ENCODE measurements at regions not wholly inside any gene's neighbourhood (a gene's known extent, or its start where the extent isn't known, plus 50 kb on each side); places are given as distances from the start of the nearest gene placed in this dataset.

GRCh38 chr7:156547884-156548561 is 92.6 kb upstream of the RNF32 start:
- Histone ChIP-seq H3K36me3 (no peaks in the 10 kb centered on the region), H3K9me3 (peaks cover 0 to 11% (median 7%) of the 10 kb centered on the region in 3 donors), H3K4me3 (no peak overlapping the region), H3K4me1 (no peaks in the 10 kb centered on the region), H3K27ac (no peak overlapping the region), H3K27me3 (no peaks in the 10 kb centered on the region)
- no peak for DNase-seq
- TF ChIP-seq, protein P1, sequence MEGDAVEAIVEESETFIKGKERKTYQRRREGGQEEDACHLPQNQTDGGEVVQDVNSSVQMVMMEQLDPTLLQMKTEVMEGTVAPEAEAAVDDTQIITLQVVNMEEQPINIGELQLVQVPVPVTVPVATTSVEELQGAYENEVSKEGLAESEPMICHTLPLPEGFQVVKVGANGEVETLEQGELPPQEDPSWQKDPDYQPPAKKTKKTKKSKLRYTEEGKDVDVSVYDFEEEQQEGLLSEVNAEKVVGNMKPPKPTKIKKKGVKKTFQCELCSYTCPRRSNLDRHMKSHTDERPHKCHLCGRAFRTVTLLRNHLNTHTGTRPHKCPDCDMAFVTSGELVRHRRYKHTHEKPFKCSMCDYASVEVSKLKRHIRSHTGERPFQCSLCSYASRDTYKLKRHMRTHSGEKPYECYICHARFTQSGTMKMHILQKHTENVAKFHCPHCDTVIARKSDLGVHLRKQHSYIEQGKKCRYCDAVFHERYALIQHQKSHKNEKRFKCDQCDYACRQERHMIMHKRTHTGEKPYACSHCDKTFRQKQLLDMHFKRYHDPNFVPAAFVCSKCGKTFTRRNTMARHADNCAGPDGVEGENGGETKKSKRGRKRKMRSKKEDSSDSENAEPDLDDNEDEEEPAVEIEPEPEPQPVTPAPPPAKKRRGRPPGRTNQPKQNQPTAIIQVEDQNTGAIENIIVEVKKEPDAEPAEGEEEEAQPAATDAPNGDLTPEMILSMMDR (IDR thresholded peaks at IDR 0.05): no peak
- intact Hi-C loops (cut with DNase I; ENCODE audit: low total_unique reads): no loop called here

- DNase-seq: no peak
- peaks cover 0 to 11% (median 7%) of the 10 kb centered on the region in 3 donors for H3K9me3 ChIP-seq
- H3K27ac ChIP-seq: no peak overlapping the region
- intact Hi-C loops (cut with DNase I; ENCODE audit: low total_unique reads): no loop called here
- H3K4me1 ChIP-seq: no peaks in the 10 kb centered on the region
- H3K4me3 ChIP-seq: no peak overlapping the region
- H3K36me3 ChIP-seq: no peaks in the 10 kb centered on the region
- TF ChIP-seq, protein P1 (IDR thresholded peaks at IDR 0.05): no peak
- no peaks in the 10 kb centered on the region for H3K27me3 ChIP-seq
These were observed 94.6 kb upstream of the RNF32 start for GRCh38 chr7:156545979-156546378.

GRCh38 chr7:156544919-156545715 is 95.5 kb upstream of the RNF32 start:
- no peak overlapping the region for H3K27ac ChIP-seq
- H3K36me3 ChIP-seq: no peaks in the 10 kb centered on the region
- no peak overlapping the region for H3K4me3 ChIP-seq
- intact Hi-C loops (cut with DNase I; ENCODE audit: low total_unique reads): no loop called here
- H3K4me1 ChIP-seq: no peaks in the 10 kb centered on the region
- H3K27me3 ChIP-seq: no peaks in the 10 kb centered on the region
- TF ChIP-seq, protein P1 (IDR thresholded peaks at IDR 0.05): no peak
- DNase-seq: no peak
- peaks cover 0 to 11% (median 7%) of the 10 kb centered on the region in 3 donors for H3K9me3 ChIP-seq

- Histone ChIP-seq H3K27me3 (no peaks in the 10 kb centered on the region), H3K4me3 (no peak overlapping the region), H3K36me3 (no peaks in the 10 kb centered on the region), H3K4me1 (no peaks in the 10 kb centered on the region), H3K27ac (no peak overlapping the region), H3K9me3 (peaks cover 0 to 4% (median 0%) of the 10 kb centered on the region in 3 donors)
- intact Hi-C loops (cut with DNase I; ENCODE audit: low total_unique reads): no loop called here
- TF ChIP-seq, protein P1 (IDR thresholded peaks at IDR 0.05): no peak
- DNase-seq: no peak
These were observed 96.6 kb upstream of the RNF32 start for GRCh38 chr7:156543699-156544598.

GRCh38 chr7:156540619-156541165 is 99.9 kb upstream of the RNF32 start:
- intact Hi-C loops (cut with DNase I; ENCODE audit: low total_unique reads): no loop called here
- Histone ChIP-seq H3K27me3 (no peaks in the 10 kb centered on the region), H3K36me3 (no peaks in the 10 kb centered on the region), H3K27ac (no peak overlapping the region), H3K9me3 (no peaks in the 10 kb centered on the region), H3K4me1 (no peaks in the 10 kb centered on the region), H3K4me3 (no peak overlapping the region)
- TF ChIP-seq, protein P1 (IDR thresholded peaks at IDR 0.05): no peak
- DNase-seq: no peak
